ENCODE measurements at regions not wholly inside any gene's neighbourhood (a gene's known extent, or its start where the extent isn't known, plus 50 kb on each side); places are given as distances from the start of the nearest gene placed in this dataset.

- peaks cover 4% of the 10 kb centered on the region for H3K4me1 Mint-ChIP-seq
- H3K36me3 Mint-ChIP-seq (ENCODE audit: low read depth) = no peaks in the 10 kb centered on the region
- no peak overlapping the region for H3K4me3 Mint-ChIP-seq
- DNase-seq (ENCODE audit: low read depth, low spot score) = no peak
- no peaks in the 10 kb centered on the region for H3K27me3 Mint-ChIP-seq (ENCODE audit: low read depth)
- H3K9me3 Mint-ChIP-seq = peaks cover 3% of the 10 kb centered on the region
- no peak overlapping the region for H3K27ac Mint-ChIP-seq (ENCODE audit: unreplicated experiment)
- no peak for TF ChIP-seq CTCF (conservative IDR thresholded peaks at IDR 0.05)
Observed at GRCh38 chr1:73161418-73161817, 879.1 kb upstream of the NEGR1 start.

GRCh38 chr1:73160759-73161158, 878.4 kb upstream of the NEGR1 start:
- no peak for TF ChIP-seq CTCF (conservative IDR thresholded peaks at IDR 0.05)
- no peaks in the 10 kb centered on the region for H3K36me3 Mint-ChIP-seq (ENCODE audit: low read depth)

GRCh38 chr1:73144311-73144710, 862.0 kb upstream of the NEGR1 start:
- no peak overlapping the region for H3K27ac Mint-ChIP-seq (ENCODE audit: unreplicated experiment)
- H3K27me3 Mint-ChIP-seq (ENCODE audit: low read depth) = no peaks in the 10 kb centered on the region
- H3K9me3 Mint-ChIP-seq = peaks cover 7% of the 10 kb centered on the region
- TF ChIP-seq CTCF (conservative IDR thresholded peaks at IDR 0.05) = no peak
- H3K4me1 Mint-ChIP-seq = no peaks in the 10 kb centered on the region
- no peak overlapping the region for H3K4me3 Mint-ChIP-seq
- no peak for DNase-seq (ENCODE audit: low read depth, low spot score)
- H3K36me3 Mint-ChIP-seq (ENCODE audit: low read depth) = no peaks in the 10 kb centered on the region

More at GRCh38 chr1:73160759-73161158, 878.4 kb upstream of the NEGR1 start:
- Mint-ChIP-seq H3K4me1 (peaks cover 4% of the 10 kb centered on the region), H3K4me3 (no peak overlapping the region), H3K27ac (ENCODE audit: unreplicated experiment) (no peak overlapping the region), H3K9me3 (peaks cover 3% of the 10 kb centered on the region), H3K27me3 (ENCODE audit: low read depth) (no peaks in the 10 kb centered on the region)
- no peak for DNase-seq (ENCODE audit: low read depth, low spot score)

- no peak for TF ChIP-seq CTCF (conservative IDR thresholded peaks at IDR 0.05)
- Mint-ChIP-seq H3K36me3 (ENCODE audit: low read depth) (no peaks in the 10 kb centered on the region), H3K4me1 (no peaks in the 10 kb centered on the region), H3K9me3 (peaks cover 4% of the 10 kb centered on the region), H3K27me3 (ENCODE audit: low read depth) (no peaks in the 10 kb centered on the region), H3K4me3 (no peak overlapping the region), H3K27ac (ENCODE audit: unreplicated experiment) (no peak overlapping the region)
- no peak for DNase-seq (ENCODE audit: low read depth, low spot score)
Observed at GRCh38 chr1:73136975-73137374, 854.6 kb upstream of the NEGR1 start.

- no peaks in the 10 kb centered on the region for H3K27me3 Mint-ChIP-seq (ENCODE audit: low read depth)
- no peak for TF ChIP-seq CTCF (conservative IDR thresholded peaks at IDR 0.05)
- H3K27ac Mint-ChIP-seq (ENCODE audit: unreplicated experiment) = no peak overlapping the region
- peaks cover 4% of the 10 kb centered on the region for H3K36me3 Mint-ChIP-seq (ENCODE audit: low read depth)
- peaks cover 6% of the 10 kb centered on the region for H3K9me3 Mint-ChIP-seq
- no peak for DNase-seq (ENCODE audit: low read depth, low spot score)
- H3K4me1 Mint-ChIP-seq = peaks cover 3% of the 10 kb centered on the region
- H3K4me3 Mint-ChIP-seq = no peak overlapping the region
Observed at GRCh38 chr1:73106931-73107330, 824.6 kb upstream of the NEGR1 start.

GRCh38 chr1:73105755-73106154, 823.4 kb upstream of the NEGR1 start:
- no peak for DNase-seq (ENCODE audit: low read depth, low spot score)

More at GRCh38 chr1:73105755-73106154, 823.4 kb upstream of the NEGR1 start:
- no peaks in the 10 kb centered on the region for H3K27me3 Mint-ChIP-seq (ENCODE audit: low read depth)
- H3K36me3 Mint-ChIP-seq (ENCODE audit: low read depth) = peaks cover 6% of the 10 kb centered on the region
- no peak for TF ChIP-seq CTCF (conservative IDR thresholded peaks at IDR 0.05)
- H3K9me3 Mint-ChIP-seq = peaks cover 9% of the 10 kb centered on the region
- H3K4me3 Mint-ChIP-seq = no peak overlapping the region
- H3K27ac Mint-ChIP-seq (ENCODE audit: unreplicated experiment) = no peak overlapping the region
- peaks cover 3% of the 10 kb centered on the region for H3K4me1 Mint-ChIP-seq

All from neural crest cell (in vitro differentiated cells).